ENCODE measurements at regions not wholly inside any gene's neighbourhood (a gene's known extent, or its start where the extent isn't known, plus 50 kb on each side); places are given as distances from the start of the nearest gene placed in this dataset.

GRCh38 chr15:80308002-80308401 is 56.0 kb upstream of the CTXND1 start:
- DNase-seq (ENCODE audit: insufficient read length, low spot score), result no peak
- no peak for FAIRE-seq

GRCh38 chr15:80309769-80310384 is 57.9 kb upstream of the CTXND1 start:
- DNase-seq (ENCODE audit: insufficient read length, low spot score) (peak; percentile 17), FAIRE-seq (no peak)

GRCh38 chr15:80310776-80311175 is 58.8 kb upstream of the CTXND1 start:
- no peak for DNase-seq (ENCODE audit: insufficient read length, low spot score)
- FAIRE-seq, result no peak

- no peak for DNase-seq (ENCODE audit: insufficient read length, low spot score)
Observed at GRCh38 chr15:80315289-80315987, 63.4 kb upstream of the CTXND1 start.

GRCh38 chr15:80317389-80318182 is 65.6 kb upstream of the CTXND1 start:
- FAIRE-seq (no peak), DNase-seq (ENCODE audit: insufficient read length, low spot score) (no peak)

More at GRCh38 chr15:80315289-80315987, 63.4 kb upstream of the CTXND1 start:
- FAIRE-seq, result no peak

- FAIRE-seq (no peak), DNase-seq (ENCODE audit: insufficient read length, low spot score) (no peak)
Observed at GRCh38 chr15:80321853-80322252, 69.8 kb upstream of the CTXND1 start.

- FAIRE-seq (no peak), DNase-seq (ENCODE audit: insufficient read length, low spot score) (no peak)
Observed at GRCh38 chr15:80323285-80323684, 71.3 kb upstream of the CTXND1 start.

- FAIRE-seq, result no peak
- no peak for DNase-seq (ENCODE audit: insufficient read length, low spot score)
Observed at GRCh38 chr15:80324545-80325080, 72.6 kb upstream of the CTXND1 start.

- no peak for FAIRE-seq
- no peak for DNase-seq (ENCODE audit: insufficient read length, low spot score)
Observed at GRCh38 chr15:80325206-80325605, 73.2 kb upstream of the CTXND1 start.

GRCh38 chr15:80326270-80326669 is 74.3 kb upstream of the CTXND1 start:
- FAIRE-seq (no peak), DNase-seq (ENCODE audit: insufficient read length, low spot score) (no peak)

GRCh38 chr15:80328496-80328895 is 75.7 kb upstream of the ARNT2 start:
- no peak for DNase-seq (ENCODE audit: insufficient read length, low spot score)
- no peak for FAIRE-seq

GRCh38 chr15:80331886-80332406 is 72.2 kb upstream of the ARNT2 start:
- no peak for DNase-seq (ENCODE audit: insufficient read length, low spot score)
- no peak for FAIRE-seq

- no peak for DNase-seq (ENCODE audit: insufficient read length, low spot score)
- no peak for FAIRE-seq
Observed at GRCh38 chr15:80333261-80333660, 70.9 kb upstream of the ARNT2 start.

- no peak for DNase-seq (ENCODE audit: insufficient read length, low spot score)
- FAIRE-seq, result no peak
Observed at GRCh38 chr15:80334521-80334920, 69.7 kb upstream of the ARNT2 start.

GRCh38 chr15:80339601-80340000 is 64.6 kb upstream of the ARNT2 start:
- DNase-seq (ENCODE audit: insufficient read length, low spot score), result no peak
- FAIRE-seq, result no peak

- no peak for FAIRE-seq
- no peak for DNase-seq (ENCODE audit: insufficient read length, low spot score)
Observed at GRCh38 chr15:80342148-80342547, 62.0 kb upstream of the ARNT2 start.

- DNase-seq (ENCODE audit: insufficient read length, low spot score) (no peak), FAIRE-seq (no peak)
Observed at GRCh38 chr15:80343554-80343992, 60.6 kb upstream of the ARNT2 start.

GRCh38 chr15:80350941-80351610 is 53.1 kb upstream of the ARNT2 start:
- DNase-seq (ENCODE audit: insufficient read length, low spot score) (no peak), FAIRE-seq (no peak)

Measured in HTR-8/SVneo (cell line).